ENCODE measurements at regions not wholly inside any gene's neighbourhood (a gene's known extent, or its start where the extent isn't known, plus 50 kb on each side); places are given as distances from the start of the nearest gene placed in this dataset.

- no peak overlapping the region for H3K9ac ChIP-seq
Observed at GRCh38 chr1:98008373-98008772, 87.5 kb upstream of the DPYD start.

DNA sequence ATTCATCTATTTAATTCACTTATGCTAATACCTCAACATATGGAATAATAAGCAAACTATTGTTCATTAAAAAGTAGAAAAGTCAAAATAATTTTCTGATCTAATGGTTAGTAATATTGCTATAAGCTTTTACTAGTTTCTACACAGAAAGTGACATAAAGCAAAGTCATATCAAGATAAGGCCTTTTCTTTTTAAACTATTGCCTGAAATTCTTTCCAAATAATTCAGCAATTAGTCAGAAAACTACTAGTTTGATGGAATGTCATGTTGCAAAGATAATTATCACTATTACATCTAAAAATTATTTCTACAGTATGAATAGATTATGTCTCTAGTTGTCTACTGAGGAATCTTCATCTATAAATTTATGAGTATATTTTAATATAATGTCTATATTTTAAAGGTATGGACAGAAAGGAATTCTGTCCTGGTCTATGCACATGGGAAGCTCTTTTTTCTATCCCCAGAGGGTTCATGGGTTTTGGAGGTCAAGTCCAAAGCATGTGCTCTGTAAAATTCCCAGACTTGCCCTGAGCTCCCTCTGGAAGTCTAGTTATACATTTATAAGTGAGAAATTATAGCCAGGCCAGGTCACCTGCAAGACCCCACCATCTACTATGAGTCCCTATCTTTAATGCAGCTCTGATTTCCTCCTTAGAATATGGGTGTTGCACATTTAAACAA is 84.6 kb upstream of the DPYD start:
- no peaks in the 10 kb centered on the region for H3K27me3 Mint-ChIP-seq (ENCODE audit: insufficient read depth, low read depth)
- H3K27ac ChIP-seq = no peak overlapping the region
- no peak overlapping the region for H3K4me2 ChIP-seq

More at GRCh38 chr1:98008373-98008772, 87.5 kb upstream of the DPYD start:
- H3F3A ChIP-seq (ENCODE audit: low read depth) = no peaks in the 10 kb centered on the region
- H3K9me3 Mint-ChIP-seq = no peaks in the 10 kb centered on the region
- H3K36me3 ChIP-seq = no peaks in the 10 kb centered on the region
- H3K4me3 Mint-ChIP-seq = no peak overlapping the region
- peaks cover 15% of the 10 kb centered on the region for H3K4me1 ChIP-seq
- H3K27ac Mint-ChIP-seq = no peak overlapping the region
- no peaks in the 10 kb centered on the region for H3K36me3 Mint-ChIP-seq
- DNase-seq (ENCODE audit: low spot score) = no peak
- H3K79me2 ChIP-seq (ENCODE audit: low read depth) = no peaks in the 10 kb centered on the region
- no peak for TF ChIP-seq EZH2 (IDR thresholded peaks at IDR 0.05)
- TF ChIP-seq EZH2phosphoT487 (IDR thresholded peaks at IDR 0.05) = no peak
- no peak for TF ChIP-seq CTCF (IDR thresholded peaks at IDR 0.05)
- H3K4me2 ChIP-seq = no peak overlapping the region
- H2AFZ ChIP-seq (replicated peaks) = no peak overlapping the region
- peaks cover 19% of the 10 kb centered on the region for H3K4me1 Mint-ChIP-seq
- H4K20me1 ChIP-seq (ENCODE audit: low read depth) = no peaks in the 10 kb centered on the region
- H3K9me3 ChIP-seq (ENCODE audit: low read depth) = no peaks in the 10 kb centered on the region
- H3K27ac ChIP-seq = no peak overlapping the region
- H3K4me3 ChIP-seq = no peak overlapping the region
- no peaks in the 10 kb centered on the region for H3K27me3 ChIP-seq
- H3K27me3 Mint-ChIP-seq (ENCODE audit: insufficient read depth, low read depth) = no peaks in the 10 kb centered on the region

DNA sequence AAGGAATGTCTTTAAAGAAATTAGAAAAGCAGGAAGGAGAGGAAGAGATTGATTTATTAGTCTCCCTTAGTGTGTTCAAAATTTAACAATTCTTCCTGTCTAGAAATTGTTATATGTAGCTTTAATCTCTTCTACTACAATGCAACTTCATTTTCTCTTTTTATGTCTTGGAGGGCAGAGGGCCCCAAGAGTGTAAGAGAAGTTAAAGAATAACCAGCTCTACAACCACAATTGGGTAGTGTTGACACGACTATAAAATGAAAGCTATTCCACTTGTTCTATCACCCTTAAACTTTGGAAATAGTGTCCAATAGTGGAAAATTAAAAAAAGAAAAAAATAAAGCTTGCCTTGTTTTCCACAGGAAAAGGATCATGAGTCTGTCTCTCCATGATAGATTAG is 82.6 kb upstream of the DPYD start:
- Histone ChIP-seq H2AFZ (replicated peaks) (no peak overlapping the region), H3K4me1 (peaks cover 29% of the 10 kb centered on the region), H3K9me3 (ENCODE audit: low read depth) (no peaks in the 10 kb centered on the region), H3F3A (ENCODE audit: low read depth) (no peaks in the 10 kb centered on the region), H3K27ac (no peak overlapping the region), H3K79me2 (ENCODE audit: low read depth) (no peaks in the 10 kb centered on the region), H3K36me3 (no peaks in the 10 kb centered on the region), H3K9ac (no peak overlapping the region), H3K27me3 (no peaks in the 10 kb centered on the region), H3K4me2 (no peak overlapping the region), H4K20me1 (ENCODE audit: low read depth) (no peaks in the 10 kb centered on the region), H3K4me3 (no peak overlapping the region)
- no peak overlapping the region for H3K4me3 Mint-ChIP-seq
- peaks cover 20% of the 10 kb centered on the region for H3K4me1 Mint-ChIP-seq
- no peaks in the 10 kb centered on the region for H3K9me3 Mint-ChIP-seq
- no peaks in the 10 kb centered on the region for H3K36me3 Mint-ChIP-seq
- TF ChIP-seq EZH2phosphoT487 (IDR thresholded peaks at IDR 0.05) (no peak), CTCF (IDR thresholded peaks at IDR 0.05) (no peak), EZH2 (IDR thresholded peaks at IDR 0.05) (no peak)
- H3K27ac Mint-ChIP-seq = no peak overlapping the region
- no peaks in the 10 kb centered on the region for H3K27me3 Mint-ChIP-seq (ENCODE audit: insufficient read depth, low read depth)
- DNase-seq (ENCODE audit: low spot score) = no peak

More for the DNA sequence above, 84.6 kb upstream of the DPYD start:
- no peak for DNase-seq (ENCODE audit: low spot score)
- Mint-ChIP-seq H3K9me3 (no peaks in the 10 kb centered on the region), H3K27ac (no peak overlapping the region), H3K36me3 (no peaks in the 10 kb centered on the region), H3K4me3 (no peak overlapping the region), H3K4me1 (peaks cover 28% of the 10 kb centered on the region)
- H3F3A ChIP-seq (ENCODE audit: low read depth) = no peaks in the 10 kb centered on the region
- no peak overlapping the region for H3K9ac ChIP-seq
- H3K27me3 ChIP-seq = no peaks in the 10 kb centered on the region
- H4K20me1 ChIP-seq (ENCODE audit: low read depth) = no peaks in the 10 kb centered on the region
- H3K4me3 ChIP-seq = no peak overlapping the region
- H3K4me1 ChIP-seq = peaks cover 33% of the 10 kb centered on the region
- TF ChIP-seq EZH2phosphoT487 (IDR thresholded peaks at IDR 0.05) (no peak), EZH2 (IDR thresholded peaks at IDR 0.05) (no peak), CTCF (IDR thresholded peaks at IDR 0.05) (no peak)
- no peaks in the 10 kb centered on the region for H3K79me2 ChIP-seq (ENCODE audit: low read depth)
- H3K9me3 ChIP-seq (ENCODE audit: low read depth) = no peaks in the 10 kb centered on the region
- H2AFZ ChIP-seq (replicated peaks) = no peak overlapping the region
- H3K36me3 ChIP-seq = no peaks in the 10 kb centered on the region

Data from neural progenitor cell (in vitro differentiated cells).